KBM-7 (cell line): ENCODE measurements at regions not wholly inside any gene's neighbourhood (a gene's known extent, or its start where the extent isn't known, plus 50 kb on each side); places are given as distances from the start of the nearest gene placed in this dataset.
"Not testable (repeated sequence)": the region's sequence is repeated elsewhere in the genome, so short reads cannot be mapped to it uniquely, and the experiment has no call there.

Source experiments
- DNase-seq: peaks from one replicate; pipeline ENCODE4 v3.0.0-alpha.2; 2015
- in situ Hi-C: fragments of 300-500 bp; cut with MboI; formaldehyde crosslinking; loops from 2 replicates; pipeline ENCODE4 v1.14.3; 2020; ENCODE audit warnings: low sequenced_read_pairs, low pct_unique_long_range_greater_than_20kb, mixed read lengths

GRCh38 chr1:200496937-200497336 lies 87.1 kb upstream of the ZNF281 start:
- DNase-seq, result no peak
- in situ Hi-C loops, result loop anchor here (25.0 kb wide), 1 partner anchor 810 kb away; no protein-coding TSS in a partner anchor

DNA sequence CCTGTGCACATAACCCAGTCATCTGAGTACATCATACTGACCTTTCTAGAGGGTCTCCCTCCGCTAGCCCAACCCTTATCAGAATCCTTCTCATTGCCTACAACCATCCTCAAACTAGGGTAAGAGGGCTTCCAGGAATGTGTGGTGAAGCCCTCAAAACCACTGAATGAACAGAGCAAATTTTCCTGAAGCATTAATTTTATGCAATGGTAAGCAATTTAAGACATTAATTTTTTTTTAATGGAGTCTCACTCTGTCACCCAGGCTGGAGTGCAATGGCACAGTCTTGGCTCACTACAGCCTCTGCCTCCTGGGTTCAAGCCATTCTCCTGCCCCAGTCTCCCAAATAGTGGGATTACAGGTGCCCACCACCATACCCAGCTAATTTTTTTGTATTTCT lies 86.1 kb upstream of the ZNF281 start:
- DNase-seq, result no peak
- in situ Hi-C loops, result loop anchor here (25.0 kb wide), 1 partner anchor 809 kb away; no protein-coding TSS in a partner anchor

- DNase-seq, result no peak
- in situ Hi-C loops, result loop anchor here (25.0 kb wide), 1 partner anchor 806 kb away; no protein-coding TSS in a partner anchor
These were observed 83.5 kb upstream of the ZNF281 start for GRCh38 chr1:200493344-200493743.

GRCh38 chr1:200491103-200491502 lies 81.3 kb upstream of the ZNF281 start:
- in situ Hi-C loops, result loop anchor here (25.0 kb wide), 1 partner anchor 804 kb away; no protein-coding TSS in a partner anchor
- no peak for DNase-seq

DNA sequence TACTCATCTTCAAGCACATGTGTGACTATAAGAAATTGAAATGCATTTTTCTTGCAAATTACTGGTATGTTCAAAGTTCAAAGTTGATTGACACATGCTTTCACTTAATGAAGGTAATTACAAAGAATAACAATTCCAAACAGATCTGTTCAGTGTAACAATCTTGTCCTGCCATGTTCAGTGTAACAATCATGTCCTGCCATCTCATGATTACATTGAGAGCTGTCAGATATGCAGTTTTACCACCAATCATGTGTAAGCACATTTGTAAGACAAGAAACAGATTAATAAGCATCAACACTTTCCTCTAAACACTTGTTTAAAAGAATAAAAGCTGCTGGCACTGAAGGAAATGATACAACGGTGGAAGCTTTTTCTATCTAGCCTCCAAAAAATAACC lies 80.3 kb upstream of the ZNF281 start:
- no peak for DNase-seq
- in situ Hi-C loops, result loop anchor here (25.0 kb wide), 1 partner anchor 803 kb away; no protein-coding TSS in a partner anchor

GRCh38 chr1:200488375-200489165 lies 78.7 kb upstream of the ZNF281 start:
- DNase-seq, result peak; percentile 84
- in situ Hi-C loops, result loop anchor here (25.0 kb wide), 1 partner anchor 801 kb away; no protein-coding TSS in a partner anchor

GRCh38 chr1:200487650-200488049 lies 77.8 kb upstream of the ZNF281 start:
- no peak for DNase-seq
- in situ Hi-C loops, result loop anchor here (25.0 kb wide), 1 partner anchor 800 kb away; no protein-coding TSS in a partner anchor

DNA sequence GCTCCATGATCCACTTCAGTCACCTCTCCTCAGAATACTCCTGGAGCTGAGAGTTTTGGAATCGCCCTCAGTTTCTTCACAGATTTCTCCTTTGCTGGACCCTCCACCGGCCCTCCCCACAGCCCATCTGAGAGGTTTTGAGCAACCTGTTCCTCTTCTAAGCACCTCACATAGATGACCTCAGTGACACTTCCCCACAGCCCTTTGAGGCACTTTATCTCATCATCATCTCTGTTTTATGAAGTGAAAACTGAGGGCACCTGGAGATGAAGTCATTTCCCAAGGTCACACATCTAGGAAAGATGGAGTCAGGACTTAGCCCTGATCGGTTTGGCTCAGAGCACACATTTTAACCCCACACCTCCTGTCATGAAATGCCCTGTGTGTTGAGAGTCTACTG lies 76.8 kb upstream of the ZNF281 start:
- in situ Hi-C loops, result loop anchor here (25.0 kb wide), 1 partner anchor 799 kb away; no protein-coding TSS in a partner anchor
- no peak for DNase-seq

GRCh38 chr1:200484438-200484946 lies 74.7 kb upstream of the ZNF281 start:
- in situ Hi-C loops, result loop anchor here (25.0 kb wide), 1 partner anchor 797 kb away; no protein-coding TSS in a partner anchor
- DNase-seq, result not testable (repeated sequence)

- peak; percentile 28 for DNase-seq
- in situ Hi-C loops, result loop anchor here (25.0 kb wide), 1 partner anchor 796 kb away; no protein-coding TSS in a partner anchor
These were observed 73.8 kb upstream of the ZNF281 start for GRCh38 chr1:200483491-200484143.

GRCh38 chr1:200480964-200481363 lies 71.1 kb upstream of the ZNF281 start:
- no peak for DNase-seq
- in situ Hi-C loops, result loop anchor here (25.0 kb wide), 1 partner anchor 794 kb away; no protein-coding TSS in a partner anchor

- in situ Hi-C loops, result loop anchor here (25.0 kb wide), 1 partner anchor 793 kb away; no protein-coding TSS in a partner anchor
- no peak for DNase-seq
These were observed 70.0 kb upstream of the ZNF281 start for GRCh38 chr1:200479816-200480215.

GRCh38 chr1:200478945-200479558 lies 69.2 kb upstream of the ZNF281 start:
- in situ Hi-C loops, result loop anchor here (25.0 kb wide), 1 partner anchor 792 kb away; no protein-coding TSS in a partner anchor
- DNase-seq, result no peak

- DNase-seq, result no peak
- in situ Hi-C loops, result loop anchor here (25.0 kb wide), 1 partner anchor 791 kb away; no protein-coding TSS in a partner anchor
These were observed 68.4 kb upstream of the ZNF281 start for GRCh38 chr1:200478239-200478623.

GRCh38 chr1:200474633-200475032 lies 64.8 kb upstream of the ZNF281 start:
- no peak for DNase-seq
- in situ Hi-C loops, result loop anchor here (25.0 kb wide), 1 partner anchor 787 kb away; no protein-coding TSS in a partner anchor

- in situ Hi-C loops, result no loop called here
- no peak for DNase-seq
These were observed 64.0 kb upstream of the ZNF281 start for GRCh38 chr1:200473698-200474371.

DNA sequence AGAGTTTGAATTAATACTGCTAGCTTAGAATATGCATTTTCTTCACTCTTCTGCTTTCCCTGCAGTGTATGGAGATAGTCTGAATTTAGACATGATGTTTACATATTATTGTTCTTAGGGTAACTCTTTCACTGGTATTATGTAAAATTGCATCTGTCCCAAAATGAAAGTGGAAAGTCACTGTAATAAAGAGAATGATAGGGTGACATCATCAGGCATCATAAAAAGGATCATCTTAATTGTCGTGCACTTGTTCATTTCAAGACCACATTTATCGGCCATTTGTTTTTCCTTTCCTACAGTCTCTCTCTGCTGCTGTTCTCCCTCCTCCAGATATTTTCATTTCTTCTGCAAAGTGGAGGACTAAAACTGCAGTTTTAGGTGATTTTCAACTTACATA lies 61.9 kb upstream of the ZNF281 start:
- no peak for DNase-seq
- in situ Hi-C loops, result no loop called here

DNA sequence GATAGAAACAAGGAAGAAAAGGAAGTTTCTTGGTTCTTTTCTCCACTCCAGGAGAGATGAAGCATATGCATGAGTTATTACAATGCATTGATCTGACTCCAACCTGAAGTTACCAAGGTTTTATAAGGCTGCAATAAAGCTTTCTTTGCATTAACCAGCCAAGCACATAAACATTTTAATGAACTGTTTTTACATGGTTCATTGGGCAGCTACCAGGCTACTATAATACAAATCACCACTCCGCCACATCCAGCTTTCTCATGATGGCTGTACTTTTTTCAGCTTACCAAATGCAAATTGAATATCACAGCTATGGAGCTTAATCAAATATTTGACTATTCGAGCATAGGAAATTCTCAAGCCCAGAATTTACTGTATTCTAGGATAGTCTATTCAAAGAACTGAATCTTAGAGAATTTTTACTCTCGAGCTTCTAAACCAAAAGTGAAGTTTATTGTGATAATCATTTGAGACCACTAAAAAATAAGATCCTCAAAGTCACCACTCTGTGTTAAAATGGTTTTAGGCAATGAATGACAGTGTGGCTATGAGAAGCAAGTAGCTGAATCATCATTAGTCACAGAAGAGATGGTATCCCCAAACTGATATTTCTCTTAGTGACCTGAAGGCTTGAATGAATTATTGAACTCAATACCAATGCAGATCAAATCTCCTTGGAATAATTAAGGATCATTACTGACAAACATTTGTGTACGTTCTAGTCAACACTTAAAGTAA lies 58.6 kb upstream of the ZNF281 start:
- in situ Hi-C loops, result no loop called here
- DNase-seq, result no peak
